G401.6 (cell line): ENCODE measurements at regions not wholly inside any gene's neighbourhood (a gene's known extent, or its start where the extent isn't known, plus 50 kb on each side); places are given as distances from the start of the nearest gene placed in this dataset.
"Not testable (repeated sequence)": the region's sequence is repeated elsewhere in the genome, so short reads cannot be mapped to it uniquely, and the experiment has no call there.

Experiments used
- FAIRE-seq: peaks from 2 replicates; lab custom pipeline; 2012; peaks lifted over from hg19 to GRCh38; lab: Jason Lieb, UNC

DNA sequence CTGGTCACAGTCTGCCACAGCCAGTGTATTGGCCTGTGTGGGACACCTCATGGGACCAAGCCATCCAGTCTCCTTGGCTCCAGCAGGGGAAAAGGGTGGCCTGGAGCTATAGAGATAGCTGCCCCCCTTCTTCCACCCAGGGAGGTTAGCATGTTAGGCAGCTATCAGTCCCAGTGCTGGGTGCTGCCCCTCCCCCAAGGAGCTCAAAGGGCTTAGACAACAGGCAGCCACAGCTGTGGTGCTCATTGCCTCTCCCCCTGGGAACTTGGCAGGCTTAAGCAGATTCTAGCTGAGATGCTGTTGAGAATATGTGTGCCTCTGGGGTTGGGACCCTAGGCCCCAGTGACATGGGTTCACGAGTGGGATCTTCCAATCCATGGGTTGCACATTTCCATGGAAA is 226.0 kb upstream of the PTGER4 start:
- no peak for FAIRE-seq

DNA sequence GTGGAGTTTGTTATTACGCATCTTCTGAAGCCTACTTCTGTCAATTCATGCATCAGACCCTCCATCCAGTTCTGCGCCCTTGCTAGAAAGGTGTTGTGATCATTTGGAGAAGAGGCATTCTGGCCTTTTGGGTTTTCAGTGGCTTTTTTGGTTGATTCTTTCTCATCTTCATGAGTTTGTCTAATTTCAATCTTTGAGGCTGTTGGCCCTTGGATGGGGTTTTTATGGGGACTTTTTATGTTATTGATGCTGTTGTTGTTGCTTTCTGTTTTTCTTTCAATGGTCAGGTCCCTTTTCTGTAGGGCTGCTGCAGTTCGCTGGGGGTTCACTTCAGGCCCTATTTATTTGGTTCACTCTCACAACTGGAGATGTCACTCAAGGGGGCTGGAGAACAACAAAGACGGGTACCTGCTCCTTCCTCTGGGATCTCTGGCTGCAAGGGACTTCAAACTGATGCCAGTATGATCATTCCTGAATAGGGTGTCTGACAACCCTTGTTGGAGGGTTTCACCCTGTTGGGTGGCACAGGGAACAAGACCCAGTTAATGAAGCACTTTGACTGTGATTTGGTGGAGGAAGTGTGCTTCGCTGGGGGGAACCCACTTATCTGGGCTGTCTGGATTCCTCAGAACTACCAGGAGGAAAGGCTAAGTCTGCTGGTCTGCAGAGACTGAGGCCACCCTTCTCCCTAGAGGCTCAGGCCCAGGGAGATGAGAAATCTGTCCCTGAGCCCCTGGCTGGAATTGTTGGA is 226.7 kb upstream of the PTGER4 start:
- no peak for FAIRE-seq

DNA sequence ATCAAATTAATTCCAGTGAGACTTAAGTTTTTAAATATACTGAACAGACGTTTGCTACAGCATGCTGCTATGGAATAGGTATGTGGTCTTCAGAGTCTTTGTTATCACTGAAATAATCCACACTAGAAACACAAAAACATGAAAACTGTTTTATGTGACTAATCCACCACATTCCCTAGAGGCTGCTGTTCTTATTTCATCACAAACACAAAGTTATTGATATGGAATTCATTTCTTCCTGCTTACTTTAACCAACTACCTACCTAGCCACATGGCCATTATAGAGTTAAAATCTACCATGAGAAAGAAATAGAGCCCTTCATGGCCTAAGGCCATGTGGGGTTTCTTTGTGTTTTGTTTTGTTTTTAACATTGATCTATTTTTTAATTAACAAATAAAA is 232.3 kb upstream of the PTGER4 start:
- FAIRE-seq, result no peak

DNA sequence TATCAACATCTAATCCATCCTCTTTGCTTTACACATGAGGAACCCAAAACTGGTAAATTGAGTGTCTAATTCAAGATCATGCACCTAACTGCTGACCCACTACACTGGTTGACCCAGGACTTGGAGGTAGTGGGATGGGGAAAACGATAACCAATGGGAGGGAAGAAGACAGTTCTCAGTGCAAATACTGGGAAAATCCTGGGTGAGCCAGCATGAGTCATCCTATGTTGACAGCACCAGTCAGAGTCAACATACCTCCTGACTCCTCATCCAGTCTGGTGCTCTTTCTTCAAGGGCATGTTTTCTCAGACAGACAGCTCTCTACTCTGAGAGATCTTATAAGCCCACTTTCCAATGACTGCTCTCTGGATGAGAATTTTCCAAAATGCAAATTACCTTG is 232.8 kb upstream of the PTGER4 start:
- FAIRE-seq, result no peak

DNA sequence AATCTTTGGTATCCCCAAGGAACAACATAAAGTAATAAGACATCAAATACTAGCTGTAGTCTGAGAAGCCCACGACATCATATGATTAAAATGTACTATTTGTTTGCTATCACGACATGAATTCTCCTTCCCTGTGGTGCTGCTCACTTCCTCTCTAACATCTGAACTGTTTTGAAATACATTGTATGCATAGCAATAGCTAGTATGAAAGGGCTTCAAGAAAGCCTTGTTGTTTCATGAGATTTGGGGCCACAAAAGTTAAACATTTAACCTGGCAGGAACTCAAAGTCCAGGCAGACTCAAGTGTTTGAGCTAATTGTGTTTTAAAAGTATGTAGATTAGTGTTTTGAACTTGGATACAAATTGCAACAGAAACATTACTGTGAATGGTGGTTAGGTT is 237.4 kb upstream of the PTGER4 start:
- no peak for FAIRE-seq

DNA sequence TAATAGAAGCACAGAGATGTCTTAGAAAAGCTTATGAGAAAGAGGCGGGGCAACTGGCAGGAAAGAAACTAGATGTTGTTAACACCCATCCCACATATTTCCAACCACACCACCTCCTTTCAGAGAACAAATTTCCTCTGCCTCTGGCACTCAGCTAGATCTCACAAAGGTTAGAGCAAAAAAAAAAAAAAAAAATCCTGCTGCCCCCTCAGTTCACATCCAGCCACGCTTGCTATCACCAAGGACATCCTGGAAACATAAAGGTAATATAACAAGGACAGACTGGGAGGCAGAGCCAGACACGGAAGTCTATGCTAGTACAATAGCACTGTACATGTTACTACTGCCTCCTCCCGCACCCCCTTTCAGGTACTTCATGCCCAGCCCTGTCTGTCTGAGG is 238.0 kb upstream of the PTGER4 start:
- no peak for FAIRE-seq

DNA sequence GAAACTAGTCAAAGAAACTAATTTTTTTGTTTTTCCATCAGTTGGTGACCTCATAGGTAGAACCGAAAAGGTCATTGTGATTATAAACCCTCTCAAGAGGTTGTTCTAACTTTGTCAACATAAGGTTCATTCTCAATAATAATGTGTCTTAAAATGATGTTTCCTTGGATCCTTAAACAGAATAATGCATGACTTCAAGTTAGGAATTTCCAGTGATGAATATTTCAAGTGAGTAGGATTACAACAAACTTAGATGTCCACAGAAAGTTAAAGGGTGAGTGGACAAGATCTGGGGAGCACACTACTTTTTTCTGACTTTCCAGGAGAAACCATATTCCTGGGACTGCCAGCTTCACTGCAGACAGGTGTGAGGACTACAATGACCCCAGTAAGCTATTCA is 239.0 kb upstream of the PTGER4 start:
- FAIRE-seq, result no peak

DNA sequence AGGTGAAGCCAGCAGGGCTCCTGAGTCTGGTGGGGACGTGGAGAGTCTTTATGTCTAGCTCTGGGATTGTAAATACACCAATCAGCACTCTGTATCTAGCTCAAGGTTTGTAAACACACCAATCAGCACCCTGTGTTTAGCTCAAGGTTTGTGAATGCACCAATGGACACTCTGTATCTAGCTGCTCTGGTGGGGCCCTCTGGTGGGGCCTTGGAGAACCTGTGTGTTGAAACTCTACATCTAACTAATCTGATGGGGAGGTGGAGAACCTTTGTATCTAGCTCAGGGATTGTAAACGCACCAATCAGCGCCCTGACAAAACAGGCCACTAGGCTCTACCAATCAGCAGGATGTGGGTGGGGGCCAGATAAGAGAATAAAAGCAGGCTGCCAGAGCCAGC is 240.6 kb upstream of the PTGER4 start:
- FAIRE-seq, result not testable (repeated sequence)

DNA sequence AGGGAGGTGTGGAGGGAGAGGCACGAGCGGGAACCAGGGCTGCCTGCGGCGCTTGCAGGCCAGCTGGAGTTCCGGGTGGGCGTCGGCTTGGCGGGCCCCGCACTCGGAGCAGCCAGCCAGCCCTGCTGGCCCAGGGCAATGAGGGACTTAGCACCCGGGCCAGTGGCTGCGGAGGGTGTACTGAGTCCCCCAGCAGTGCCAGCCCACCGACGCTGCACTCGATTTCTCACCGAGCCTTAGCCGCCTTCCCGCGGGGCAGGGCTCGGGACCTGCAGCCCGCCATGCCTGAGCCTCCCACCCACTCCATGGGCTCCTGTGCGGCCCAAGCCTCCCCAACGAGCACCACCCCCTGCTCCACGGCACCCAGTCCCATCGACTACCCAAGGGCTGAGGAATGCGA is 241.1 kb upstream of the PTGER4 start:
- FAIRE-seq, result not testable (repeated sequence)

DNA sequence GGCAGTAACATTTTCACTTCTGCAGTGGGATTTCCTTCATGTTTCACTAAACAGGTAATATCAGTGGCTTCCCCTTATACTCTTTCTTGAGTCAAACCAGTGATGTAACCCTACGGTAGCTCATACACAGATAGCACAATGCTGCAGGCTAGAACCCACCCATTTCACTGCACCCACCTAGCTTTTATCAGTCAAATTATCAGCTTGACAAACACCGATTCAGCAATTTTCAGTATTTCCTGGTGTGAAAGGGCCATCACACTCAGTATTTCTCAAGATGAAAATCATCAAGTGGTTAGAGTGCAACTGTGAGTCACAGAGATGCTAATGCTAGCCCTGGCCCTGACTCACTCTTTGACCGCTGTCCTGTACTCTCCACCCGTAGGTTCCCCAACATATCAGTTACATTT is 242.3 kb upstream of the PTGER4 start:
- FAIRE-seq, result no peak

DNA sequence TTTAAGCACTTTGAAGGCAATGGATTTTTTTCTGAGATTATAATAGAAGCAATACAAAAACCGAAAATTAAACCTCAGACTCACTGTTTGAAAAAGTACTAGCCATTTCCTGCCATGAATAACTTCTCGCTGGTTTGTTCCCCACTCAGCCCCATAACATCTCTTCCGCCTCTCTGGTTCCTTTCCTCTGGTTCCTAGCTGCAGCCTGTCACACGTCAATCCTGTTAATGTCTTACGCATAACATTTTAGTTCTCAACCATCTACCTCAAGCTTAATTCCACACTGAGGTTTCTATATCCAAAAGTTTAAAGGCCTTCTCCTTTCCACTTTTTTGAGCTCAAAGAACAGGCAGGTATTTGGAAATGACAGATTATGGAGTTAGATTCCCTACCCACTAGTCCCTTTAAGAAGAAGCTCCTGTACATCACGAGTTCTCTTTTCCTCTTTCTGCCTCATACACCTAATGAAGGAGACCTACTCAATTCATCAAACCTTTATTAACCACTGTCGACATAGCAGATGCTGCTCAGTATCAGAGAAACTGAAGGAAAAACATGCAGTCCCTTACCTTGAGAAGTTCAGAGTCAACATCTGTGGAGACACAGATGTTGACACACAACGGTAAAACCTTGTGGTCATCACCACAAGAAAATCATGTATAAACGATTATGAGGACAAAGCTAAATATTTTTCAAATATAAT is 243.0 kb upstream of the PTGER4 start:
- no peak for FAIRE-seq

DNA sequence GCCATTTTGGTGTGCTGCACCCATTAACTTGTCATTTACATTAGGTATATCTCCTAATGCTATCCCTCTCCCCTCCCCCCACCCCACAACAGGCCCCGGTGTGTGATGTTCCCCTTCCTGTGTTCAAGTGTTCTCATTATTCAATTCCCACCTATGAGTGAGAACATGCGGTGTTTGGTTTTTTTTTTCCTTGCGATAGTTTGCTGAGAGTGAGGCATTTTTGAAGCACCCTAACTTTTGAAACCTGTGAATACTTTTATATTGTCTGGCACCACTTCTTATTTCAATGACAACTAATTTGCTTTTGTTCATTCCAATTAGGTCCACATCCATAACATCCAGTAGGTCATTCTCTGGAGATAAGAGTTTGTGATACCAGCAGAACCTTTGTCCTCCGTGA is 244.0 kb upstream of the PTGER4 start:
- not testable (repeated sequence) for FAIRE-seq

DNA sequence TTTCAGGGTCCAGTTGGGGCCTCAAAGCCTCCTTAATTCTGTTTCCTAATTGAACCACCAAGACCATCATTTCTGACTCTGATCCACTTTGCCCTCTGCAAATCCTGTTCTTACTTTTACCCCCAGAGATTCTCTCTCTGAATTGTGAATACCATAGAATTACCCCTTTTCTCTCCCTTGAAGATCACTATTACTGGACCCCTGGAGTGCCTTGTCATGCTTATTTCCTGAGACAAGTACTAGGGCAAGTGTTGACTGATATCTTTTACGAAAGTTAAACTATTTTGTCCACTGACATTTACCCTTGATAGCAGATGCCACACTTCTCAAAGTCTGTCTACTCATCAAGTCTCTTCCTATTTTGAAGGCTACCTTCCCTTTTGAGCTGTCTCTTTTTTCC is 246.9 kb upstream of the PTGER4 start:
- no peak for FAIRE-seq

DNA sequence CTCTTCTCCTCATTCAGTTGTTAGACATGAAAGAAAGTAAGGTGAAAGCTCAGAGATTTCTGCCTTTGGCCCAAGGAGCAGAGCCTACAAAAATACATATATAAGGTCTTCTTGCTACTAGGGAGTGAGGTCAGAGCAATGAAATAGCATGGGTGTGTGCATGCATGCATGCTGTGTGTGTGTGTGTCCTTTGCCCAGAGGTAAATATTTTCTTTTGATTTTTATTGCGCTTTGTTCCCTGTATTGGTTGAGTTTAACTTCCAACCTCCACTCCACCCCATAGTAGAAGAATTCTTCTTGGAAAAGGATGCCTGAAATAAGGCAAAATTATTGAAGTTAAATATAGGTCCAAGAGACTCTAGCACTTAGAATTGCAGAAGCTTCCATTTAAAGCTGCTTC is 248.0 kb upstream of the PTGER4 start:
- FAIRE-seq, result no peak

DNA sequence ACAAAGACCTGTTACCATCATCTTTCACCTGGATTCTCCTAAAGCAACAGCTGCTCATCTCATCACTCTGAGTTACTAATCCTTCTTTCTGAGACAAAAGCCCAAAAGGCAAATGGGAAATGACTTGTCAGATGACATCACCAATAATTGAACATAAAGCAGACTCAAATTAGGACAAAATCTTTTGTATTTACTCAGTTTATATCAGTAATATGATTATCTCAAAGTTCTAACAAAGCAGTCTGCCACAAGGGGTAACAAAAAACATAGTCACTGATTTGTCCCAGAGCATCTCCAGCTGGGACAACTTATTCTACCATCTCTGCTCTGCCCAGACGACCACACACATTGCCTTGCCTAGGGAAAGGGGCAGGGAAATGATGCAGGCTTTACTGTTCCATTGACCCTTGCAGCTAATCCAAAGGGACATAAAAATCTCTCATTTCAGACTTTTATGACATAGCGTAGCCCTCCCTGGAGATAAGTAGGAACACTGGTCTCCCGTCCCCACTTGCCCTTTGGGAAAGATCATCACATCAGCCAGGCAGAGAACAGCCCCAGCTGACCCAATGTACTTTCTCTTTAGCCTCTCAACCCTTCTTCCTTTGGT is 249.5 kb upstream of the PTGER4 start:
- FAIRE-seq, result no peak

DNA sequence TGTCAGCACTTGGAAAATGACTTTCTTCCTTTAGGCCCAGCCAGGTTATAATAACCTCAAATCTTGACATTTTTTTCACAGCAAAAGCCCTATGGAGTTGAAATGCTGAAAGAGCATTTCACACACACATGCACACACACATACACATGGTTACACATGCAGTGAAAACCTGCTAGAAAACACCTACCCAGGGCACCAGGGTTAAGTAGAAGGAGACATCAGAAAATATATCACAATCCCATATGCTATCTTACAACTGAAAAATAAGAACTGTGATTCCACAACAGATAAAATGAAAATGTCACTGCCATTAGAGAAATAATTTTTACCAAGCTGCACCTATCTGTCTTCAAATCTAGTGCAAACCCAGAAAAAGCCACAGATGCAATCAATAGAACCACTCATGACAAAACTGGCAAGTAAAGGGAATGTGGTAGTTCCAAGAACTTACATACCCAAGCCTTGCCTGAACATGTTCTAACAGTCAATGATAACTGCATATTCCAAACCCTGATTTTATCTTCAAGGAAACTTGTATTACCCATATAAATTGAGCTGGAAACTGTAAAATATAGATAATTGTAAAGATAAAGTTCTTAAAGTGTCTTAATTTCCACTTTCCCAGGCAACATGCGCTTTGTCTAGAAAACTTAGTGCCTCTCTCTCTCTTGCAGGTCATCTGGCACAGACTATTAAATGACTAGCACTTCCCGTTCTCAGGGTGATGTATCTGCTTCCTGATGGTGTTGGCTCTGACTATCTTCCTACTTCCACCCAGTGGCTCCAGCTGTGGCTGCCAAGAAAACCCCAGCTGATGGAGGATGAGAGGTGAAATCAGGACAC is 250.2 kb upstream of the PTGER4 start:
- FAIRE-seq, result no peak

DNA sequence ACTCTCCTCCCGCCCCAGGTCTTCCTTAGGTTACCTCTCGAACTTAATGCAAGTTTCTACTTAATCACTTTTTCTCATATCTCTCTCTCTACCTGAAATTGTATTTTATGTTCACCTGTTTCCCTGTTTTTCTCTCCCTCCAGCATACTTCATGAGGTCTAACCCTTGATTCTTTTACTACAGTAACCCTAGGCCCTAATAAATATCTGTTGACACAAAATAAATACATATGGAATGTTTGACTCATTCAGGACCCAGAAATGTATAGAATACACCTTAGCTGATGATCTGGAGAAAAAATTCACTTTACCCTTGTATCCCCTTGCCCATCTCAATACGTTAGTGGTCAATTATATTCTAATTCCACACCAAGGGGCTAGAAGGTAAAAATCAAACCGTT is 250.9 kb upstream of the PTGER4 start:
- no peak for FAIRE-seq

DNA sequence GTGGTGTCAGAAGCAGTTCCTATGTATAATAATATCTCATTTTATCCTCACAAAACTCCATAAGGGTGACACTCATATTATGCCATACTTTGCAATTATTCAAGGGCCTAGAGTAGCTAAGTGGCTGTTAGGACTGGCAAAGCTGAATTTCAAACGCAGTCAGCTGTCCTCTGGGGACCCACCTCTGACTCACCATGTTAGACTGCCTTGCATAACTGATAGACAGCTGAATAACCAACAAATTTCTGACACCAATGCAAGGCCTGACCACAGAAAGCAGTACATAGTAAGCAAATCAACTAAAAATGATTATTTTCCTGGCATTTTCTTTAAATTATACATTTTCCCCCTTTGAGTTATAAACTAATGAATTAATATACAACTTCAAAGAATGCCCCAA is 251.6 kb upstream of the PTGER4 start:
- FAIRE-seq, result no peak

DNA sequence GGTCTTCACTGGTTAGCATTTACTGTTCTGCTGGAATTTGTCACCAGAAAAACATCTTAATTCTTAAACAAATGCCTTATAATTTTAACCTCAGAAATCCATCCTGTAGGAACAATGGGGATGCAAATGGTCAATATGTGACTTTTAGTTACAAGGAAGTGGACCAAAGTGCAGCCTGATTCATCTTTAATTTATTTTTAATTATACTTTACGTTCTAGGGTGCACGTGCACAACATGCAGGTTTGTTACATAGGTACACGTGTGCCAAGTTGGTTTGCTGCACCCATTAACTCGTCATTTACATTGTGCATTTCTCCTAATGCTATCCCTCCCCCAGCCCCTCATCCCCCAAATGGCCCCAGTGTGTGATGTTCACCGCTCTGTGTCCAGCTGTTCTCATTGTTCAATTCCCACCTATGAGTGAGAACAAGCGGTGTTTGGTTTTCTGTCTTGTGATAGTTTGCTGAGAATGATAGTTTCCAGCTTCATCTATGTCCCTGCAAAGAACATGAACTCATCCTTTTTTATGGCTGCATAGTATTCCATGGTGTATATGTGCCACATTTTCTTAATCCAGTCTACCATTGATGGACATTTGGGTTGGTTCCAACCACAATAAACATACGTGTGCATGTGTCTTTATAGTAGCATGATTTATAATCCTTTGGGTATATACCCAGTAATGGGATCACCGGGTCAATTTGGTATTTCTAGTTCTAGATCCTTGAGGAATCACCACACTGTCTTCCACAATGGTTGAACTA is 262.5 kb upstream of the PTGER4 start:
- FAIRE-seq, result not testable (repeated sequence)

DNA sequence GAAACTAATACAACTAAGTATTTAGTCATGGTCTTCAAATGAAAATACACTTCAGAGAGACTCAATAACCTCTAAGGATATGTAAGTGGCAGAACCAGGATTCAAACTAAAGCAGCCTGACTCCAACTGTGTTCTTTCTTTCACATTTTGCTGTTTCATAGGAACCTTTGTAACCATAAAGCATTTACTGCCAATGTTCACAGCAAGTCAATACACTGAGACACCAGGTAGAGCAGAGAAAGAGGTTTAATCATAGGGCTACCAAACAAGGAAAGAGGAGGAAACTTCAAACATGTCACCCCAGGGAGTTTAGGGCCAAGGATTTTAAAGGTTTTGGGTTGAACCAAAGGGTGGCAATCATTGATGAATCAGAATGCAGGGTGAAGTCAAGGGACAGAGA is 263.1 kb upstream of the PTGER4 start:
- FAIRE-seq, result no peak

DNA sequence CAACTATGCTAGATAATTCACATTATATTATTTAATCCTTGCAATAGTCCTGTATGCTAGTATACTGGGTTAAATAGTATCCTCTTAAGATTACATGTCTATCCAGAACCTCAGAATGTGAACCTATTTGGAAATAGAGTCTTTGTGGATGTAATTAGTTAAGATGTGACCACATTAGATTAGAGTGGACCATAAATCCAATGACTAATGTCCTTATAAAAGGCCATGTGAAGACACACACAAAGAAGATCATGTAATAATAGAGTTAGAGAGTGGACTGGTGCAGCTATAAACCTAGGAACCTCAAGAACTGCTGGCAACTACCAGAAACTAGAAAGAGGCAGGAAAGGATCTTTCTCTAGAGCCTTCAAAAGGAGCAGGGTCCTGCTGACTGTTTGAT is 263.6 kb upstream of the PTGER4 start:
- FAIRE-seq, result no peak

DNA sequence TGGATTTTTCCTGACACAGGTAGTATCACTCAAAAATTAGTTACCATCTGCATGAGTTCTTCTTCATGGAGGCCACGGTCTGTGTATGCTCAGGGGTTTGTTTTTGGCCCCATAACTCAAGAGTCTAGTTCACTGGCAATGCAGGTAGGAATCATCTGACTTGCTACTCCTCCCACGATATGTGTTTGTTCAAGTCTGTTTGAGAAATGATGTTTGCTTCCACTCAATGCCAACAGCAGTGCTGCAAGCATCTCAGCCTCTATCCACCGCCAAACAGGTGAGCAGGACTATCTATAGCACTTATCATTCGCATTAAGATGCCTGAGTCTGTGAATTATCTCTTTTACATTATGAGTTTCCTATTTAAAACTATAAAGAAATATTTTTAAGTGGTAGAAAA is 264.8 kb upstream of the PTGER4 start:
- no peak for FAIRE-seq
